Epithelial cell of esophagus (primary cell): ENCODE measurements at regions not wholly inside any gene's neighbourhood (a gene's known extent, or its start where the extent isn't known, plus 50 kb on each side); places are given as distances from the start of the nearest gene placed in this dataset.

Experiments used
- DNase-seq: peaks from one replicate; pipeline ENCODE4 v3.0.0; 2010; ENCODE audit warnings: low read depth
- H3K4me3 ChIP-seq: 2 replicates; pipeline ENCODE4 v1.5.1; 2011; ENCODE audit warnings: mild to moderate bottlenecking, low read length, control low read depth
- CTCF ChIP-seq: IDR thresholded peaks from 2 replicates; pipeline ENCODE4 v1.5.1; 2011; ENCODE audit warnings: low read depth, mild to moderate bottlenecking, low read length, control low read depth, inconsistent platforms; ENCODE audit not compliant: insufficient read depth; ENCODE audit errors: missing control alignments

- no peak for TF ChIP-seq CTCF
- no peak for DNase-seq
- H3K4me3 ChIP-seq = no peak overlapping the region
Observed at GRCh38 chr3:147925272-147925671, 516.1 kb downstream of the ZIC1 start.

- TF ChIP-seq CTCF = no peak
- peak; percentile 64 for DNase-seq
- no peak overlapping the region for H3K4me3 ChIP-seq
Observed at GRCh38 chr3:147930232-147930807, 521.2 kb downstream of the ZIC1 start.

GRCh38 chr3:147934451-147935180 is 525.5 kb downstream of the ZIC1 start:
- DNase-seq = no peak
- no peak overlapping the region for H3K4me3 ChIP-seq
- TF ChIP-seq CTCF = no peak

GRCh38 chr3:147937341-147937740 is 528.2 kb downstream of the ZIC1 start:
- TF ChIP-seq CTCF = no peak
- H3K4me3 ChIP-seq = no peak overlapping the region
- peak; percentile 5 for DNase-seq

GRCh38 chr3:147937891-147938290 is 528.7 kb downstream of the ZIC1 start:
- no peak overlapping the region for H3K4me3 ChIP-seq
- no peak for DNase-seq
- no peak for TF ChIP-seq CTCF

- H3K4me3 ChIP-seq = no peak overlapping the region
- DNase-seq = no peak
- no peak for TF ChIP-seq CTCF
Observed at GRCh38 chr3:147939425-147939824, 530.3 kb downstream of the ZIC1 start.

- TF ChIP-seq CTCF = no peak
- H3K4me3 ChIP-seq = no peak overlapping the region
- no peak for DNase-seq
Observed at GRCh38 chr3:147939839-147940238, 530.7 kb downstream of the ZIC1 start.
